ENCODE measurements at regions not wholly inside any gene's neighbourhood (a gene's known extent, or its start where the extent isn't known, plus 50 kb on each side); places are given as distances from the start of the nearest gene placed in this dataset.
"Not testable (repeated sequence)": the region's sequence is repeated elsewhere in the genome, so short reads cannot be mapped to it uniquely, and the experiment has no call there.

GRCh38 chr5:33088176-33088575, 352.6 kb upstream of the TARS1 start:
- peak; percentile 48 for DNase-seq (ENCODE audit: low read depth)
- no peak for TF ChIP-seq CTCF (IDR thresholded peaks at IDR 0.05; ENCODE audit: low read length, missing control alignments)
- H3K4me3 ChIP-seq (replicated peaks; ENCODE audit: low read depth, low read length), result no peak overlapping the region

GRCh38 chr5:33091571-33092363, 349.0 kb upstream of the TARS1 start:
- DNase-seq (ENCODE audit: low read depth), result peak; percentile 84
- TF ChIP-seq CTCF (IDR thresholded peaks at IDR 0.05; ENCODE audit: low read length, missing control alignments), result no peak
- H3K4me3 ChIP-seq (replicated peaks; ENCODE audit: low read depth, low read length), result no peak overlapping the region

GRCh38 chr5:33092719-33093118, 348.0 kb upstream of the TARS1 start:
- H3K4me3 ChIP-seq (replicated peaks; ENCODE audit: low read depth, low read length), result no peak overlapping the region
- TF ChIP-seq CTCF (IDR thresholded peaks at IDR 0.05; ENCODE audit: low read length, missing control alignments), result no peak
- no peak for DNase-seq (ENCODE audit: low read depth)

- no peak for DNase-seq (ENCODE audit: low read depth)
- no peak for TF ChIP-seq CTCF (IDR thresholded peaks at IDR 0.05; ENCODE audit: low read length, missing control alignments)
- no peak overlapping the region for H3K4me3 ChIP-seq (replicated peaks; ENCODE audit: low read depth, low read length)
Measured at GRCh38 chr5:33102551-33102950, 338.2 kb upstream of the TARS1 start.

- no peak for TF ChIP-seq CTCF (IDR thresholded peaks at IDR 0.05; ENCODE audit: low read length, missing control alignments)
- H3K4me3 ChIP-seq (replicated peaks; ENCODE audit: low read depth, low read length), result no peak overlapping the region
- DNase-seq (ENCODE audit: low read depth), result peak; percentile 74
Measured at GRCh38 chr5:33105521-33105941, 335.2 kb upstream of the TARS1 start.

GRCh38 chr5:33110496-33110895, 330.3 kb upstream of the TARS1 start:
- peak; percentile 58 for DNase-seq (ENCODE audit: low read depth)
- not testable (repeated sequence) for H3K4me3 ChIP-seq (replicated peaks; ENCODE audit: low read depth, low read length)

GRCh38 chr5:33114361-33114760, 326.4 kb upstream of the TARS1 start:
- no peak for DNase-seq (ENCODE audit: low read depth)
- TF ChIP-seq CTCF (IDR thresholded peaks at IDR 0.05; ENCODE audit: low read length, missing control alignments), result no peak
- H3K4me3 ChIP-seq (replicated peaks; ENCODE audit: low read depth, low read length), result no peak overlapping the region
